Prostate gland (tissue), 2 donors: ENCODE measurements at regions not wholly inside any gene's neighbourhood (a gene's known extent, or its start where the extent isn't known, plus 50 kb on each side); places are given as distances from the start of the nearest gene placed in this dataset.

Experiments
- POLR2A ChIP-seq: fragments of 450-650 bp; IDR thresholded peaks from one replicate; pipeline ENCODE4 v1.6.1; 2016; ENCODE audit warnings: antibody characterized with exemption, mild to moderate bottlenecking
- TF ChIP-seq, protein P1 (sequence below), 4 experiments: fragments of 200-600 bp in 2 of 4; fragments of 450-650 bp in 2 of 4; sonication (generic) in 2 of 4; IDR thresholded peaks; 1 replicate in 3 of 4; 2 replicates in 1 of 4; pipeline ENCODE4 v1.5.1; 2016 to 2019; ENCODE audit warnings: antibody characterized with exemption in 4 of 4, mild to moderate bottlenecking in 2 of 4, moderate library complexity in 2 of 4

- TF ChIP-seq, protein P1, sequence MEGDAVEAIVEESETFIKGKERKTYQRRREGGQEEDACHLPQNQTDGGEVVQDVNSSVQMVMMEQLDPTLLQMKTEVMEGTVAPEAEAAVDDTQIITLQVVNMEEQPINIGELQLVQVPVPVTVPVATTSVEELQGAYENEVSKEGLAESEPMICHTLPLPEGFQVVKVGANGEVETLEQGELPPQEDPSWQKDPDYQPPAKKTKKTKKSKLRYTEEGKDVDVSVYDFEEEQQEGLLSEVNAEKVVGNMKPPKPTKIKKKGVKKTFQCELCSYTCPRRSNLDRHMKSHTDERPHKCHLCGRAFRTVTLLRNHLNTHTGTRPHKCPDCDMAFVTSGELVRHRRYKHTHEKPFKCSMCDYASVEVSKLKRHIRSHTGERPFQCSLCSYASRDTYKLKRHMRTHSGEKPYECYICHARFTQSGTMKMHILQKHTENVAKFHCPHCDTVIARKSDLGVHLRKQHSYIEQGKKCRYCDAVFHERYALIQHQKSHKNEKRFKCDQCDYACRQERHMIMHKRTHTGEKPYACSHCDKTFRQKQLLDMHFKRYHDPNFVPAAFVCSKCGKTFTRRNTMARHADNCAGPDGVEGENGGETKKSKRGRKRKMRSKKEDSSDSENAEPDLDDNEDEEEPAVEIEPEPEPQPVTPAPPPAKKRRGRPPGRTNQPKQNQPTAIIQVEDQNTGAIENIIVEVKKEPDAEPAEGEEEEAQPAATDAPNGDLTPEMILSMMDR (IDR thresholded peaks at IDR 0.05), result no peak
- no peak for TF ChIP-seq POLR2A
Measured at GRCh38 chr11:122165607-122166371, 49.8 kb upstream of the BLID start.
